GM18502 (cell line): ENCODE measurements at regions not wholly inside any gene's neighbourhood (a gene's known extent, or its start where the extent isn't known, plus 50 kb on each side); places are given as distances from the start of the nearest gene placed in this dataset.

Source experiments
- ATAC-seq: cut with Tn5 transposase; IDR thresholded peaks from one replicate; pipeline ENCODE4 v1.9.1; 2021; ENCODE audit warnings: mild to moderate bottlenecking; ENCODE audit not compliant: unreplicated experiment, poor library complexity

DNA sequence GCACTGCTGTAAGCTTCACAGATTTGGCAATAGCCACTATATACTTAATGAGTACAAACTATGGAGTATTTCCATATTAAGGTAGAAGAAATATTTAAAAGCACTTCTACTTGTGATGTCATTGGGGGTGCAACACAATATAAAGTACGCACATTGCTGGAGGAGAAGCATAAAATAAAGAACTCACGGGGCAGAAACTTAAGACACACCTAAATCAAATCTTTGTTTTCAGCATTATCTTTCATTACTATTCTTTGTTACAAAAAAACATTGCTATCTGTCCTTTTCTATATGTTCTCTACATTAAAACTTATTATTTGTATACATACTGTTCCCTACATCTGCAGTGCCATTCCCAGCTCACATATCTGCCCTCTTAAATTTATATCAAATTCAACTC is 93.3 kb upstream of the VPREB1 start:
- no peak for ATAC-seq

- no peak for ATAC-seq
Measured at GRCh38 chr22:22150457-22150856, 94.1 kb upstream of the VPREB1 start.

- ATAC-seq, result no peak
Measured at GRCh38 chr22:22148905-22149304, 95.7 kb upstream of the VPREB1 start.

GRCh38 chr22:22144858-22145257 is 99.7 kb upstream of the VPREB1 start:
- no peak for ATAC-seq

DNA sequence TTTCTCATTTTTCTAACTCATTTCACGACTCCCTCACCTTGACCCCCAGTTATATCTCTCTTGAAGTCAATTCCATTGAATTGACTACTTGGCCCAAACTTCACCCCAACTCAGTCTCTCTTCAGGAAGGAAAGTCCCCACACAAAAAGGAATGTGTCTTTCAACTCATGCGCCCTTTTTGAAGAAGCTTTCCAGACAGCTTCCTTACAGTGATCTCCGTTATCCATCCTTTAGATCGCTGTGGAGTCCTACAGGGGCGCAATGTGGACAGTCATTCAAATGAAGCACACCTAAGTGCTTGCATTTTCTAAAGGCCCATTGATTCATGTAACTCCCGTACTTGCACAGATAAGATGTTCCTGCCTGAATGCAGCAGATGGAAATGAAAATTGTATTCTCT is 101.1 kb upstream of the VPREB1 start:
- ATAC-seq, result no peak

DNA sequence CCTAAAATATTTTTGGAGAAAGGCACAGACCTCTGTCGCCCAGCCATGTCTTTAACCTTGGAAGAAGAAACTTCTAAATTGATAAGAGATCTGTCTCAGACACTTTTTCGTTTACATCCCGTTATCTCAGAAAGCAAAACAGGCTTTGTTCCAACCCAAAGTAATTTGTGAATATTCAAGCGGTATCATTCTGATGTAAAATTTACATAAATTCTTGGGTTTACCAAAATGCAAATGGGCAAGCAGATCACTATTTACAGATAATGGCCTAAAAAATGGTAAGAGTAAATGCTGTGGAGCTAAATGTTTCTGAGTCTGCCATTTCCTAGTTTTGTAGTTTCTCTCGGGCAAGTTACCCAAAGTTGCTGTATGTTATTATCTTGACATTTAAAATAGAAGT is 101.9 kb upstream of the VPREB1 start:
- ATAC-seq, result no peak

- ATAC-seq, result no peak
Measured at GRCh38 chr22:22141771-22142591, 102.6 kb upstream of the VPREB1 start.

DNA sequence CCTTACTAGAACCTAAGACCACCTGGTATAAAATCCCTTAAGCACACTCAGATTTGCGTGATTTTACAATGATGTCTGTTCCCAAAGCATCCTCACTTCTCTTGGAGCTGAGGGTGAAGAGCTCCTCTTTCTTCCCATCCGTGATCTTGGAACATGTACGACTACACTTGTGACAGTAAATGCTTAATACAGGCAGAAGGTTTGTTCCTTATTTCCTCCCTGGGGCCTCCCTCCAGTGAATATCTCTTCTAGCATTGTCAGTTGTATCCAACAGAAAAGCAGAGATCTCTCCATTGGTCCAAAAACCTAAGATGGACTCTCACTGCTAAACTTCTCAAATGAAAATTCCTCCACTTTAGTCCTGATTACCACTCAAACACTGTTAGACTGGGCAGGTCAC is 103.6 kb upstream of the VPREB1 start:
- ATAC-seq, result no peak

- ATAC-seq, result no peak
Measured at GRCh38 chr22:22139364-22139763, 105.2 kb upstream of the VPREB1 start.

DNA sequence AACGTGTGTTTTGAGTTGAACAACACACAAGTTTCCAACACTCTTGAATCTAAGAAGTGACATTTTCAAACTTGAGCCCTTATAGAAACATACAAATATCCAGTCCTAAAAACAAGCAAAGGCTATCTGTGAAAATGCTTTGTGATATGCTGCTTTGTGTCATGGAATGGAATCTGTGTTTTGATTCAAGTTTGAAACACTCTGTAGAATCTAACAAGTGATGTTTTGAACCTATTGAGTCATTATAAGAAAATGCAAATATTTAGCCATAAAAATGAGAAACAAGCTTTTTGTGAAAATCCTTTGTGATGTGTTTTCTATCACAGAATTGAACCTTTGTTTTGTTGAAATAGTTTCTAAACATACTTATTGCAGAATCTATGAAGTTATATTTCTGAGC is 105.7 kb upstream of the VPREB1 start:
- ATAC-seq, result no peak

GRCh38 chr22:22137891-22138290 is 106.7 kb upstream of the VPREB1 start:
- ATAC-seq, result no peak

DNA sequence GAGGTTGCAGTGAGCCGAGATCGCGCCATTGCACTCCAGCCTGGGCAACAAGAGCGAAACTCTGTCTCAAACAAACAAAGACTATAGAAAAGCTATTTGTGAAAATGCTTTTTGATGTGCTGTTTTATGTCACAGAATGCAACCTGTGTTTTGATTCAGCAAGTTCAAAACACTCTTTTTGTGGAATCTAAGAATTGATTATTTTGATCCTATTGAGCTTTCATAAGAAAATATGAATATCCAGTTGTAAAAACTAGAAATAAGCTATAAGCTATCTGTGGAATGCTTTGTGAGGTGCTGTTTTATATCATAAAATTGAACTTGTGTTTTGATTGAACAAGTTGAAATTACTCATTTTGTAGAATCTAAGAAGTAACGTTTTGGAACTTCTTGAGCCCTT is 110.7 kb upstream of the VPREB1 start:
- no peak for ATAC-seq

DNA sequence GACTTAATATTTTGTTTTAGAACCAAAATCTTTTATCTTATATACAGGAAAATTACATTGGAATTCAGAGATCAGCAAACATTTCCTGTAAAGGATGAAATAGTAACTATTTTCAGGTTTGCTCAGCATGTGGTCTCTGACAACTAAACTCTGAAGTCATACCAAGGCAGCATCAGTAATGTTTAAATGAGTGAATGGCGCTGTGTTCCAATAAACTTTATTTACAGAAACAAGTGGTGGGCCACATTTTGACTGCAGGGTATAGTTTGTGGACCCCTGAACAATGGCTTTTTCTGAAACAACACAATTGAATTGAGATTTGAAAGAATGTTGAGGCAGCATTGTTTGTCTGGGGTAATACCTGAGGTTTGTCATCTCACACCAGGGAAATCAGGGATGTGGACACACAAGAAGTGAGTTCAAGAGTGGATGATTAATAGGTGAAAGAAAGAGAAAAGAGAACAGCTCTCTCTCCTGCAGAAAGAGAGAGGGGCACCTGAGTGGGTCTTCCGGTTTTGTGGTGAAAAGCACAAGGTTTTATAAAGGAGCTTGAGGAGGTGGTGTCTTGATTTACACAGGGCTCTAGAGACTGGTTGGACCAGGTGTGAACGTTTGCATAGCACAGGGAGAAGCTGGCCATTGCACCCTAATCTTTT is 113.5 kb upstream of the VPREB1 start:
- ATAC-seq, result no peak

- no peak for ATAC-seq
Measured at GRCh38 chr22:22129387-22129786, 115.2 kb upstream of the VPREB1 start.

GRCh38 chr22:22128440-22128839 is 116.1 kb upstream of the VPREB1 start:
- no peak for ATAC-seq

DNA sequence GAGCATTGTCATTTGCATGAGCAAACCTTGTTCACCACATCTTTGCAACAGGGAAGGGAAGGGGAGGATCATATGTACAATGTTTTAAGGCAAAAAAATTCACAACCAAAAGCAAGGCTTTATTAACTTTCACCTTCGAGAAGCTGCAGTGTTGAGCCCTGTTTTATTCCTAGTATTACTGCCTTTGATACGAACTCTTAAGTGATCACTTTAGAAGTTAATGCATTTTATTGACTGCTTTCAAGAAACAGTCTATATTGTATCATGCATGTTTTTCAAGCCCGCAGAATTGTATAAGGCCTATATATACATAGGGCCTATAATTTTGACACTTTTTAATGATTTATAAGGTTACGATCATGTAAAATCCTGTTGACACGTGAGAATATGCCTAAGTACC is 117.5 kb upstream of the VPREB1 start:
- no peak for ATAC-seq

GRCh38 chr22:22125579-22126468 is 118.8 kb upstream of the VPREB1 start:
- ATAC-seq, result no peak

GRCh38 chr22:22125028-22125578 is 119.5 kb upstream of the VPREB1 start:
- no peak for ATAC-seq

DNA sequence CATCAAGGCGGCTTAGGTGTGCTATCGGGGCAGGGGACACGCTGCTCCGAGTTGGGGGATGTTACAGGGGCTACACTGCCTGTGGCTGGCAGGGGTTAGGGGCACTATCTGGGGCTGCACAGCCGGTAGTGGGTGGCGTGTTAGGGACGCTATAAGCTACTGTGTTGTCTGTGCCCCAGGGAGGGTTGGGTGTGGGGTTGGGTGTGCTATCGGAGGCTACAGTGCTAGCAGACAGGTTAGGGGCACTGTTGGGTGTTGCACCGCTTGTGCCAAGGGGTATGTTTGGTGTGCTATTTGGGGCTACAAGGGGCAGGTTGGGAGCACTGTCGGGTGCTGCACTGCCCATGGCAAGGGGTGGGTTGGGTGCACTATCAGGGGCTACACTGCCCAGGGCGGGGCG is 120.2 kb upstream of the VPREB1 start:
- ATAC-seq, result no peak

- ATAC-seq, result no peak
Measured at GRCh38 chr22:22123960-22124278, 120.7 kb upstream of the VPREB1 start.
